SU-DHL-6 (cell line): ENCODE measurements at regions not wholly inside any gene's neighbourhood (a gene's known extent, or its start where the extent isn't known, plus 50 kb on each side); places are given as distances from the start of the nearest gene placed in this dataset.

Source experiments
- CTCF ChIP-seq: fragments of 200-600 bp; sonication (generic); IDR thresholded peaks from one replicate; pipeline ENCODE4 v1.5.1; 2017; ENCODE audit warnings: antibody characterized with exemption, mild to moderate bottlenecking, low read length, moderate library complexity; ENCODE audit not compliant: insufficient read depth, poor library complexity, severe bottlenecking
- EZH2phosphoT487 ChIP-seq: fragments of 200-600 bp; sonication (generic), shearing (Covaris generic); conservative IDR thresholded peaks from 2 replicates; pipeline ENCODE4 v1.6.1; 2018; ENCODE audit warnings: mild to moderate bottlenecking, antibody characterized with exemption, low read length, moderate library complexity, mixed read lengths

- TF ChIP-seq CTCF (no peak), EZH2phosphoT487 (no peak)
These were observed 402.3 kb upstream of the ASIC2 start for GRCh38 chr17:33695431-33695830.
